Activated T-helper 2 cell treated with anti-CD3 and anti-CD28 coated beads, Interferon-gamma antibody, Interleukin-2, Interleukin-4, amounts not matched to agents 10 μg/mL and 5 μg/mL and 100 μg/mL, durations not matched to agents 14 hours and 24 hours and 36 hours (primary cell): ENCODE measurements at regions not wholly inside any gene's neighbourhood (a gene's known extent, or its start where the extent isn't known, plus 50 kb on each side); places are given as distances from the start of the nearest gene placed in this dataset.

Experiments used
- DNase-seq: peaks from one replicate; pipeline ENCODE4 v3.0.0; 2021; ENCODE audit warnings: low spot score
- H3K27ac Mint-ChIP-seq: one replicate; pipeline ENCODE4 v1.8.0; 2021; ENCODE audit warnings: mixed read lengths
- H3K27me3 Mint-ChIP-seq: one replicate; pipeline ENCODE4 v1.8.0; 2021; ENCODE audit warnings: low read depth, mixed read lengths
- H3K36me3 Mint-ChIP-seq: one replicate; pipeline ENCODE4 v1.8.0; 2021; ENCODE audit warnings: low read depth, mixed read lengths
- H3K4me1 Mint-ChIP-seq: one replicate; pipeline ENCODE4 v1.8.0; 2021; ENCODE audit warnings: low read depth, mixed read lengths
- H3K4me3 Mint-ChIP-seq: one replicate; pipeline ENCODE4 v1.8.0; 2021; ENCODE audit warnings: low read depth, mild to moderate bottlenecking, moderate library complexity, mixed read lengths
- H3K9me3 Mint-ChIP-seq: one replicate; pipeline ENCODE4 v1.8.0; 2021; ENCODE audit warnings: mixed read lengths
- intact Hi-C: fragments of 100-400 bp; cut with micrococcal nuclease; formaldehyde crosslinking; loops from one replicate; pipeline ENCODE4 v1.15.1; 2023

- Mint-ChIP-seq H3K4me3 (no peak overlapping the region), H3K27me3 (no peaks in the 10 kb centered on the region), H3K4me1 (no peaks in the 10 kb centered on the region), H3K9me3 (peaks cover 58% of the 10 kb centered on the region), H3K36me3 (no peaks in the 10 kb centered on the region), H3K27ac (no peak overlapping the region)
- DNase-seq, result no peak
- intact Hi-C loops, result no loop called here
Measured at GRCh38 chr13:64793131-64793530, 2437.0 kb downstream of the PCDH9 start.

- H3K36me3 Mint-ChIP-seq, result no peaks in the 10 kb centered on the region
- H3K27me3 Mint-ChIP-seq, result no peaks in the 10 kb centered on the region
- intact Hi-C loops, result no loop called here
- no peaks in the 10 kb centered on the region for H3K4me1 Mint-ChIP-seq
- H3K9me3 Mint-ChIP-seq, result peaks cover 52% of the 10 kb centered on the region
- no peak overlapping the region for H3K4me3 Mint-ChIP-seq
- H3K27ac Mint-ChIP-seq, result no peak overlapping the region
- DNase-seq, result no peak
Measured at GRCh38 chr13:64791373-64791772, 2438.8 kb downstream of the PCDH9 start.

- Mint-ChIP-seq H3K4me1 (no peaks in the 10 kb centered on the region), H3K4me3 (no peak overlapping the region), H3K27me3 (no peaks in the 10 kb centered on the region), H3K36me3 (no peaks in the 10 kb centered on the region), H3K9me3 (peaks cover 46% of the 10 kb centered on the region), H3K27ac (no peak overlapping the region)
- no peak for DNase-seq
- intact Hi-C loops, result no loop called here
Measured at GRCh38 chr13:64782466-64782865, 2447.7 kb downstream of the PCDH9 start.

GRCh38 chr13:64778002-64778401 lies 2452.1 kb downstream of the PCDH9 start:
- no peak overlapping the region for H3K4me3 Mint-ChIP-seq
- intact Hi-C loops, result no loop called here
- peaks cover 37% of the 10 kb centered on the region for H3K9me3 Mint-ChIP-seq
- no peaks in the 10 kb centered on the region for H3K36me3 Mint-ChIP-seq
- no peak for DNase-seq
- no peak overlapping the region for H3K27ac Mint-ChIP-seq
- H3K27me3 Mint-ChIP-seq, result no peaks in the 10 kb centered on the region
- no peaks in the 10 kb centered on the region for H3K4me1 Mint-ChIP-seq

GRCh38 chr13:64774915-64775314 lies 2455.2 kb downstream of the PCDH9 start:
- no peaks in the 10 kb centered on the region for H3K27me3 Mint-ChIP-seq
- H3K4me3 Mint-ChIP-seq, result no peak overlapping the region
- H3K9me3 Mint-ChIP-seq, result peaks cover 45% of the 10 kb centered on the region
- H3K36me3 Mint-ChIP-seq, result no peaks in the 10 kb centered on the region
- no peak for DNase-seq
- intact Hi-C loops, result no loop called here
- no peaks in the 10 kb centered on the region for H3K4me1 Mint-ChIP-seq
- H3K27ac Mint-ChIP-seq, result no peak overlapping the region

- H3K27ac Mint-ChIP-seq, result no peak overlapping the region
- intact Hi-C loops, result no loop called here
- no peaks in the 10 kb centered on the region for H3K27me3 Mint-ChIP-seq
Measured at GRCh38 chr13:64770743-64771142, 2459.4 kb downstream of the PCDH9 start.

GRCh38 chr13:64767054-64767453 lies 2463.1 kb downstream of the PCDH9 start:
- intact Hi-C loops, result no loop called here
- DNase-seq, result no peak
- H3K27me3 Mint-ChIP-seq, result no peaks in the 10 kb centered on the region
- H3K27ac Mint-ChIP-seq, result no peak overlapping the region
- no peaks in the 10 kb centered on the region for H3K4me1 Mint-ChIP-seq
- H3K9me3 Mint-ChIP-seq, result peaks cover 40% of the 10 kb centered on the region
- no peak overlapping the region for H3K4me3 Mint-ChIP-seq
- H3K36me3 Mint-ChIP-seq, result no peaks in the 10 kb centered on the region

More at GRCh38 chr13:64770743-64771142, 2459.4 kb downstream of the PCDH9 start:
- Mint-ChIP-seq H3K9me3 (peaks cover 42% of the 10 kb centered on the region), H3K36me3 (no peaks in the 10 kb centered on the region), H3K4me3 (no peak overlapping the region), H3K4me1 (no peaks in the 10 kb centered on the region)
- DNase-seq, result no peak

- no peak for DNase-seq
- Mint-ChIP-seq H3K4me3 (no peak overlapping the region), H3K27me3 (no peaks in the 10 kb centered on the region), H3K27ac (no peak overlapping the region), H3K4me1 (no peaks in the 10 kb centered on the region), H3K9me3 (peaks cover 32% of the 10 kb centered on the region), H3K36me3 (no peaks in the 10 kb centered on the region)
- intact Hi-C loops, result no loop called here
Measured at GRCh38 chr13:64765636-64766035, 2464.5 kb downstream of the PCDH9 start.

- Mint-ChIP-seq H3K4me3 (no peak overlapping the region), H3K9me3 (peaks cover 39% of the 10 kb centered on the region), H3K4me1 (no peaks in the 10 kb centered on the region), H3K27me3 (no peaks in the 10 kb centered on the region), H3K27ac (no peak overlapping the region), H3K36me3 (no peaks in the 10 kb centered on the region)
- intact Hi-C loops, result no loop called here
- DNase-seq, result no peak
Measured at GRCh38 chr13:64758521-64759244, 2471.5 kb downstream of the PCDH9 start.

- intact Hi-C loops, result no loop called here
- no peak overlapping the region for H3K27ac Mint-ChIP-seq
- no peaks in the 10 kb centered on the region for H3K4me1 Mint-ChIP-seq
- no peak overlapping the region for H3K4me3 Mint-ChIP-seq
- no peak for DNase-seq
- H3K27me3 Mint-ChIP-seq, result no peaks in the 10 kb centered on the region
- H3K9me3 Mint-ChIP-seq, result peaks cover 38% of the 10 kb centered on the region
- H3K36me3 Mint-ChIP-seq, result no peaks in the 10 kb centered on the region
Measured at GRCh38 chr13:64756621-64757020, 2473.5 kb downstream of the PCDH9 start.

GRCh38 chr13:64755961-64756360 lies 2474.2 kb downstream of the PCDH9 start:
- intact Hi-C loops, result no loop called here
- DNase-seq, result no peak
- Mint-ChIP-seq H3K27ac (no peak overlapping the region), H3K4me3 (no peak overlapping the region), H3K27me3 (no peaks in the 10 kb centered on the region), H3K9me3 (peaks cover 38% of the 10 kb centered on the region), H3K36me3 (no peaks in the 10 kb centered on the region), H3K4me1 (no peaks in the 10 kb centered on the region)

GRCh38 chr13:64753233-64754000 lies 2476.7 kb downstream of the PCDH9 start:
- Mint-ChIP-seq H3K36me3 (no peaks in the 10 kb centered on the region), H3K4me1 (no peaks in the 10 kb centered on the region), H3K4me3 (no peak overlapping the region), H3K9me3 (peaks cover 20% of the 10 kb centered on the region), H3K27me3 (no peaks in the 10 kb centered on the region), H3K27ac (no peak overlapping the region)
- DNase-seq, result no peak
- intact Hi-C loops, result no loop called here

- Mint-ChIP-seq H3K27ac (no peak overlapping the region), H3K4me1 (no peaks in the 10 kb centered on the region), H3K4me3 (no peak overlapping the region), H3K36me3 (no peaks in the 10 kb centered on the region), H3K9me3 (peaks cover 13% of the 10 kb centered on the region), H3K27me3 (no peaks in the 10 kb centered on the region)
- DNase-seq, result no peak
- intact Hi-C loops, result no loop called here
Measured at GRCh38 chr13:64749301-64749700, 2480.8 kb downstream of the PCDH9 start.
